Stimulated activated CD4-positive, alpha-beta T cell treated with anti-CD3 and anti-CD28 coated beads, Interleukin-2, amount 100 ng/mL, for 4 hours (primary cell): ENCODE measurements at regions not wholly inside any gene's neighbourhood (a gene's known extent, or its start where the extent isn't known, plus 50 kb on each side); places are given as distances from the start of the nearest gene placed in this dataset.

Experiments
- DNase-seq: peaks from one replicate; pipeline ENCODE4 v3.0.0-alpha.2; 2020; ENCODE audit warnings: low read depth

- DNase-seq = no peak
Observed at GRCh38 chr16:59224401-59224800, 490.3 kb upstream of the GOT2 start.

DNA sequence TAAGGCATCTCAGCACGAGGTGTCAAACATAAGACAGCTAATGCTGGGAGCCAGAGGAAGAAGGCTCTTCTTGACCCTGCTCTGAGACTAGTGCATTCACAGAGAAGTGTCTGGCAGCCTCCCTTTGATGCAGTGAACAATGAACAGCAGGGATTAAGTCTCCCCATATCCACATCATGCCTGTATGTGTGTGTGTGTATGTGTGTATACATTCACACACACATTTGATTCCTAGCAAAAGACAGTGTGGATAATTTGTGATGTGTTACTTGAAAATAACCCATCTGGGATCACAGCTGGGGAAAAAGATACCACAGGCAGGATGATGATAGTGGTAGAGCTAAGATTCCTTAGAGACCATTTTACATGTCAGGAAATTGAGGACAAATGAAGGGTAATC lies 485.9 kb upstream of the GOT2 start:
- DNase-seq = no peak

DNA sequence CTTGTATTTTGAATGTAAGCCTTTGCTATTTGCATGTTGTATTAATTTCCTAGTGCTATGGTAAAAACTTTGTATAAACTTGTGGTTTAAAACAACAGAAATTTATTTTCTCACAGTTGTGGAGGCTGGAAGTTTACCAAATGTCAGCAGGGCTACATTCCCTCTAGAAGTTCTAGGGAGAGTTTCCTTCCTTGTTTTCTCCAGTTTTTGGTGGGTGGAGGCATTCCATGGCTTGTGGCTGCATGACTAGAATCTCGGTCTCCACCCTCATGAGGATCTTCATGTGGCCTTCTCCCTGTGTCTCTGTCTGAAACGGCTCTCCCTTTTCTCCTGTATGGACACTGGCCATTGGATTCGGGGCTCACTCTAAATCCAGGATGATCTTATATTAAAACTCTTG lies 482.2 kb upstream of the GOT2 start:
- DNase-seq = no peak

- no peak for DNase-seq
Observed at GRCh38 chr16:59214455-59214854, 480.3 kb upstream of the GOT2 start.

GRCh38 chr16:59213952-59214351 lies 479.8 kb upstream of the GOT2 start:
- no peak for DNase-seq

DNA sequence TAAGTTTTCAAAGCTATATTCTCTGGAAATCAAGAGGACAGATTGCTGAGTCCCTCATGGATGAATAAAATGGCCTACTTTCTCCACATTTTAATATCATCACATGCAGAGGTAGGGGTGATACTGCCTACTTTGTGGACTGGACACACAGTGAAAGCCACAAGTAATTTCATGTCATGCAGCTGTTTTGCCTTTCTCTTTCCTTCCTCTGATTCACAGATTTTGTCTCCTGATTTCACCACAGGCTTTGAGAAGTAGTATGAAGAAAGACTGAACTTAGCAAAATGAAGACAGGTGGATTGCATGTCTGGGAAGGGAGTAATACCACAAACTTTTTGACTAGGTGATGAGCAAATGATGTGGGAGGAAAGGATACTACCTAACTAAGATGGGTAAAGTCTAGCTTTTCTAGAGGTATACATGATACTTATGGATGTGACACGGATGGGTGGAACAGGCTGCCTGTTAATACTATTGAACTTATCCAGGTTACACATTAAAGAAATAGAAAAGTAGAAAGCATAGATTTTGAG lies 478.4 kb upstream of the GOT2 start:
- no peak for DNase-seq

DNA sequence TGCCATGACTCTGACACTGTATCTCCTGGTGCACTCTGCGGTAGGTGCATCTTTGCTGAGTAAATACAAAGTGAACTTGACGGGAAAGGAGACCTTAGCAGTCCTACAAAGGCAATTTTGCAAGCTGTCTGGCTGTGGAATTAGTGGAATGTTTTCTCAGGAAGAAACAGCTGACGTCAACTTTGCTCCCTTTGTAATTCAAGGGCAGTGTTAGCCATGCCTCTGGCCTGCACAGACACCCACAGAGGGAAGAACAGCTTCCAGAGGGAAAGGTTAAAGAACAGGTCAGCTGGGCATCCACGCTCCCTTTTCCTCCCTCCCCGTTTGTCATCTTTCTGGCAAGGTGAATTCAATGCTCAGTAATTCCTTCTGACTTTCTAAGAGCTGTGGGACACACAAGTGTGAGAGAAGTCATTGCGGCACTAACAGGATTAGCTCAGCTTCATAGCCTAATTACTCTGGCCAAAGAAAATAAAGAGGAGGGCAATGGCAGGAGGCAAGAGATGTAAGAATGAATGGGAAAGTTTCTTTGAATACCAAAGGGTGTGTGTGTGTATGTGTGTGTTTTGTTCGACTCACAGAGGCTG lies 476.9 kb upstream of the GOT2 start:
- DNase-seq = no peak

DNA sequence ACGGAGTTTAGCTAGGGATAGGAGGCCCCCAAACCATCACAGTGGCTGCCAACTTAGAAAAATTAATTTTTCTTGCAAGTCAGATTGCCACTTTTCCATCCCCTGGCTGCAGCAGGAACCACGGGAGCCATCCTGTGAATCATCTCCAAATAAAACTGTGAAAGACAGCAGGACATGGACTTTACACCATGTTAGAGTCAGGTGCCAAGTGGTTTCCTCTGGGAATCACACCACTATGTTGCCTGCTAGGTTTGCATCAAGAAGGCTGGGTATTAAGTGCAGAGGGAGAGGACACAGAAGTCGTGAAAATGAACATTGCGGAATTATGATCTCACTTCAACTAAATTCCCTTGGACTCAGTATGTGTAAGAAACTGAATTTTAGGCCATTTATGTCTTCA lies 471.3 kb upstream of the GOT2 start:
- DNase-seq = no peak

GRCh38 chr16:59204589-59204988 lies 470.5 kb upstream of the GOT2 start:
- DNase-seq = no peak

DNA sequence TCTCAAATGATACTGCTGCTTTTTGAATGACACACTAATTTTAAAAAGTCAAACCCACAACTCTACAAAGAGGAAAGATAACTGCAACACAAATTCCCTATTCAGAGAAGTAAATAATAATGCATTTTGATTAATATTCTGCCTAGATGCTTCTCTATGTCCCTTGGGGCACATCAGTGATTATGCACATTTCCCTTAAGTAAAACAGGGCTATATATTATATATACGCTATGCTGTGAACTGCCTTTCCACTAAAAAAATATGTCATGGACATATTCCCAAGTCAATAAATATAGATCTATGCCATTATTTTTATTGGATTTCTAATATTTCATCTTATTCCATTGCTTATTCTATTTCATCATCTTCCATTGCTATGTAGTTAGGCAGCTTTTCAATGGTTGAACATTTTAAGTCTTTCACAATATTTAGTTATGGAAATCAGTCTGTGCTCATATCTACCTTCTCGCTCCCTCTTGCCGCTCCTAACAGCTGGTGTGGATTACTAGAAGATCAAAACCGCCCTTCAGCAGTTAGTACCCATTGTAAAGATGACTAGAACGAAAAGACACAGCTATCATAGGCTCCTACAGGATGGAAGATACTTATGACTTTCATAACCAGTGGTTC lies 468.2 kb upstream of the GOT2 start:
- no peak for DNase-seq

DNA sequence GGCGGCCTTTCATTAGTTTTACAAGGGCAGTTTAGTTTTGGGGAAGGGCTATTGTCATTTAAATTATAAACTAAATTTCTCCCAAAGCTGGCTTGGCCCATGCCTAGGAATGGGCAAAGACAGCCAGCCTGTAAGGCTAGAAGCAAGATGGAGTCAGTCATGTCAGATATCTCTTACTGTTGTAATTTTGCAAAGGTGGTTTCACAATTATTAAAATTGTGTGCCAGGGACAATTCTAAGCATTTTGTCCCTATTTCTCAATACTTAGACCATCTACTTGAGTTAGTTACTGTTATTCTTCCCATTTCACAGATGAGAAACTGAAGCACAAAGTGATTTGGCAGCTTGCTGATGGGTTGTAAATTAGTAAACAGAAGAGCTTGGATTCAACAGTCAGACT lies 467.7 kb upstream of the GOT2 start:
- DNase-seq = no peak

GRCh38 chr16:59201160-59201559 lies 467.0 kb upstream of the GOT2 start:
- no peak for DNase-seq

DNA sequence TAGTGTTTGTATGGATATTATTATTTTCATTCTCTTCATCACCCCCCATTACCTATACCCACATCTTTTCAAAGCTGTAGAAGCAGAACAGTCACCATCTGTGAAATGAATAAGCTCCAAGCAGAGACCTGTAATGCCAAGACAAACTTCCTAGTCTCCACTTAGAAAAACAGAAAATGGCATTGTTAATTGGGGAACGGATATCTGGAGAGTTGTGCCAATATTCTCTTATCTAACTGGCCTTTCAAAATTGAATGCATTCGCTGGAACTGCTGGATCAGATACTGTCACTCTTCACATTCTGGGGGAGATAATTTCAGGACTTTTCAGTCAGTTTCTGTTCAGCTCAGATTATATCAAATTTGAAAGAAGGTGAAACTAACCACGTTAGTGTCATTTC lies 464.4 kb upstream of the GOT2 start:
- no peak for DNase-seq

- DNase-seq = no peak
Observed at GRCh38 chr16:59195242-59195641, 461.1 kb upstream of the GOT2 start.

GRCh38 chr16:59193637-59194036 lies 459.5 kb upstream of the GOT2 start:
- DNase-seq = no peak

DNA sequence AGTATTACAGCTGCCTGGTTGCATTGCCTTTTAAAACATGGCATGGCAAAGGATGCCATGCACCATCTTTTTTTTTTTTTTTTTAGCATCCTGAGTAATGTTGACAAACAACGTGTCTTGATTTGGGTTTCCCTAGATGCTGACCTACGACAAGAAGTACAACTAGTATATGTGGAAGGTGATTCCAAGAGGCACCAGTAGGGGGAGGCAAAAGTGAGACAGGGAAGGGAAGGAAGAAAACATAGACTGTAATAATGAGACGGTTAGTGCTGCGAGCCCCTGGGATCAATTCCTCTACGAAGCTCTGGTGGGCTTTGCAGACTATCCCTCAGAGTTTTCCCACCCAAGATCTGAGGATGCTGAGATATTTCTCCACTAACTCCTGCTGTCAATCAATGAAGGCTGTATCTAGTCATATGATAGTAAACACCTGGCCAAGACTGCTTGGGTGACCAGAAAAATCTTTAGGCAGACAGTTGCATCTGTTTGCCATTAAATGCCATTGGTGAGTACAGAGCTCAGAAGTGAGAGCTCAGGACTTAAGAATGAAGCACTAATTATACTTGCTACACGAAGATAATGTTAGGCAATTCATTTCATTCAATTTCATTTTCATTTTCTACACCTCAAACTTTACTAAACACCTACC lies 458.6 kb upstream of the GOT2 start:
- no peak for DNase-seq

GRCh38 chr16:59190731-59191130 lies 456.6 kb upstream of the GOT2 start:
- no peak for DNase-seq

- DNase-seq = no peak
Observed at GRCh38 chr16:59188029-59188428, 453.9 kb upstream of the GOT2 start.

- DNase-seq = no peak
Observed at GRCh38 chr16:59181821-59182420, 447.8 kb upstream of the GOT2 start.

- no peak for DNase-seq
Observed at GRCh38 chr16:59180083-59180476, 446.0 kb upstream of the GOT2 start.

DNA sequence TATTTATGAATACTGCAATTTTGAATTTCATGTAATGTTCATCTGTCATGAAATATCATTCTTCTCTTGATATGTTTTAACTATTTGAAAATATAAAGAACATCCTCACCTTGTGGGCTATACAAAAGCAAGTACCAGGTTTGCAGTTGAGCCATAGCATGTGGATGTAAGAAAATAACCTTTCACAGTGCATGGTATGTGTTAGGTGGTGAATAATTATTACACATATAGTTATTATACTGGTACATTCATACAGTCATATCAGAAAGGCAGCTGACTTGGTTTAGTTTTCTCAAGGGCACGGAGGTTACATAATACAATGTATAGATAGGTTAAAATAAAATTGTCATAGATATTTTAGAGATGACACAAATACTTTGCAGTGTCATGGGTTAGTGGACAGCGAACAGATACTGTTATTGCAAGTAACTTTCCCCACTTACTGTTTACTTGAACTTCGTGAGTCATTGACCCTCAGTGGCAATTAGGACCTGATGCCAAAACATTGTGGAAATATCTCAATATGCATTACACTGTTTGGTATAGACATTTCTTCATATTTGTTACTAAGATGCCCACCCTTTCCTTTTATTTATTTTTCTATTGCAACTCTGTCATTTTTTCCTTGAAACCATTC lies 445.4 kb upstream of the GOT2 start:
- DNase-seq = no peak

DNA sequence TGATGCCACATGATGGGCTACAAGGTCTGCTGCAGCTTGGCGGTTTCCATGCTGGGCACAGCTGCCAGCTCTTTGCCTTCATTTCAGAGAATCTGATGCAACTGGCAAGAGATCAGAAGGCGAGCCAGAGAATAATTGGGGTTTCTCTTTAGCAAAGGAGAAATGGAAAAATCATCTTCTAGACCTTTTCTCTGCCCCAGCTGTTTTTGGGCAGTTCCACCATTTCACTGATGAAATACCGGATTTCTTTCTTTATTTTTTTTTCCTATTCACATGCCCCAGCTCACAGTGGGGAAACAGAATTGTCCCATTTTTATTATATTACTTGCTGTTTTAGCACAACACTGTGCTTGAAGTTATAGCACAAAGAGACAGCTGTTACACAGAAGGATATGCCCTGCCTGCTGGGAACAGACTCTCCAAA lies 439.3 kb upstream of the GOT2 start:
- DNase-seq = no peak
